ENCODE measurements at regions not wholly inside any gene's neighbourhood (a gene's known extent, or its start where the extent isn't known, plus 50 kb on each side); places are given as distances from the start of the nearest gene placed in this dataset.

DNA sequence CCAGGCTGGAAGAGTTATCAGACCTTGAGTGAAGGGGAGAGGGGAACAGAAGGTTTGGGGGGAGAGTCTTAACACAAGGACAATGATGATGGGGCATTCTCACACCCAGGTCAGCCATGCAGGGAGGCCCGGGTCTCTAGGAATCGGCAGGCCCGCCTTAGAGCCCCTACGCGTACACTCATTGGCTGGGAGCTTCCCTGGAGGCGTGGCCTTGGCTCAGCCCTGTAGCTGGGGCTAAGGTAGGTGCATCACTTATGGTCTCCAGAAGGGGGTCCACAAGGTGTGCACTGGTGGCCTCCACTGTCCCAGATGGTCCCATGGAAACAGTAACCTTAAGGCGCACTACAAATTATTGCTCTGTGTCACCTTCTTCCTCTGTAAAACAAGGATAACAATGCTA, 660.1 kb downstream of the MED13L start:
- ChIA-PET CTCF (ENCODE audit: partially characterized antibody) (interaction anchor here (0.6 kb wide), 1 partner anchor 441 kb away, joined by 3 read pairs; no protein-coding TSS in a partner anchor), POLR2A (ENCODE audit: partially characterized antibody) (no interaction called here)
- H3K27ac ChIP-seq (ENCODE audit: low read depth, low read length): no peak overlapping the region
- no peak overlapping the region for H3K4me3 ChIP-seq (ENCODE audit: extremely low read depth in 1 of 4, insufficient read depth in 2 of 4, low read depth in 3 of 4, low read length in 4 of 4)
- H3K18ac ChIP-seq (ENCODE audit: extremely low read depth, low read length): no peak overlapping the region
- DNase-seq (ENCODE audit: low read depth in 1 of 2, low spot score in 2 of 2) (no peak), FAIRE-seq (no peak)
- H3K4ac ChIP-seq (replicated peaks; ENCODE audit: insufficient read length, low read depth, low read length): no peak overlapping the region
- no peak overlapping the region for H2AFZ ChIP-seq (ENCODE audit: low read length)
- no peaks in the 10 kb centered on the region for H3K9me3 ChIP-seq (ENCODE audit: insufficient read depth in 2 of 2, low read depth in 1 of 2, low read length in 1 of 2)
- no peaks in the 10 kb centered on the region for H4K20me1 ChIP-seq (replicated peaks in 1 of 2; ENCODE audit: control insufficient read depth in 1 of 2, insufficient read depth in 2 of 2, low read length in 2 of 2)
- TF ChIP-seq EZH2 (IDR thresholded peaks at IDR 0.05; ENCODE audit: low read depth, low read length, severe bottlenecking): no peak
- TF ChIP-seq, protein P1, sequence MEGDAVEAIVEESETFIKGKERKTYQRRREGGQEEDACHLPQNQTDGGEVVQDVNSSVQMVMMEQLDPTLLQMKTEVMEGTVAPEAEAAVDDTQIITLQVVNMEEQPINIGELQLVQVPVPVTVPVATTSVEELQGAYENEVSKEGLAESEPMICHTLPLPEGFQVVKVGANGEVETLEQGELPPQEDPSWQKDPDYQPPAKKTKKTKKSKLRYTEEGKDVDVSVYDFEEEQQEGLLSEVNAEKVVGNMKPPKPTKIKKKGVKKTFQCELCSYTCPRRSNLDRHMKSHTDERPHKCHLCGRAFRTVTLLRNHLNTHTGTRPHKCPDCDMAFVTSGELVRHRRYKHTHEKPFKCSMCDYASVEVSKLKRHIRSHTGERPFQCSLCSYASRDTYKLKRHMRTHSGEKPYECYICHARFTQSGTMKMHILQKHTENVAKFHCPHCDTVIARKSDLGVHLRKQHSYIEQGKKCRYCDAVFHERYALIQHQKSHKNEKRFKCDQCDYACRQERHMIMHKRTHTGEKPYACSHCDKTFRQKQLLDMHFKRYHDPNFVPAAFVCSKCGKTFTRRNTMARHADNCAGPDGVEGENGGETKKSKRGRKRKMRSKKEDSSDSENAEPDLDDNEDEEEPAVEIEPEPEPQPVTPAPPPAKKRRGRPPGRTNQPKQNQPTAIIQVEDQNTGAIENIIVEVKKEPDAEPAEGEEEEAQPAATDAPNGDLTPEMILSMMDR (IDR thresholded peaks at IDR 0.05; ENCODE audit: control extremely low read depth in 1 of 3, insufficient read depth in 1 of 3, low read depth in 1 of 3, low read length in 3 of 3): peak in 1 of 3 experiments; percentile 8; a peak in 1 of 4 replicates
- no peaks in the 10 kb centered on the region for H3K4me1 ChIP-seq (replicated peaks in 1 of 4; ENCODE audit: control insufficient read depth in 3 of 4, insufficient read depth in 4 of 4, low read length in 3 of 4)
- no peaks in the 10 kb centered on the region for H3K79me1 ChIP-seq (ENCODE audit: low read depth, low read length)
- no peak overlapping the region for H2BK12ac ChIP-seq (ENCODE audit: low read depth, low read length)
- no peak overlapping the region for H3K4me2 ChIP-seq (ENCODE audit: insufficient read depth in 1 of 2, low read depth in 2 of 2, low read length in 2 of 2)
- H2BK15ac ChIP-seq (ENCODE audit: low read length): no peak overlapping the region
- no peak overlapping the region for H4K5ac ChIP-seq (ENCODE audit: insufficient read length, low read depth, low read length)
- H3K56ac ChIP-seq (replicated peaks; ENCODE audit: insufficient read length, low read depth, low read length): no peak overlapping the region
- H2BK120ac ChIP-seq (replicated peaks; ENCODE audit: low read depth, low read length): no peak overlapping the region
- no peak overlapping the region for H3K9ac ChIP-seq (replicated peaks in 1 of 4; ENCODE audit: extremely low read depth in 1 of 4, low read depth in 3 of 4, low read length in 3 of 4)
- H3K14ac ChIP-seq (ENCODE audit: insufficient read length): no peak overlapping the region
- H2BK5ac ChIP-seq (ENCODE audit: low read depth, low read length): no peak overlapping the region
- H4K91ac ChIP-seq (replicated peaks; ENCODE audit: insufficient read length, low read length): no peak overlapping the region
- WGBS, 2 experiments (ENCODE audit: extremely low coverage in 1 of 2, insufficient coverage in 1 of 2, insufficient read length in 1 of 2, insufficient replicate concordance in 2 of 2, low coverage in 1 of 2, low lambda C conversion rate in 2 of 2, missing lambda C conversion rate in 1 of 2): 95% methylated on average over 7 of the region's 7 CpGs; no CpG with 5 or more reads in 1 of the 2 experiments
- no peak overlapping the region for H2AK5ac ChIP-seq (ENCODE audit: low read depth, low read length)
- H4K8ac ChIP-seq (ENCODE audit: extremely low read depth, insufficient read depth, low read length): no peak overlapping the region
- no peaks in the 10 kb centered on the region for H3K36me3 ChIP-seq (ENCODE audit: control insufficient read depth in 2 of 4, insufficient read depth in 4 of 4, low read length in 3 of 4)
- no peaks in the 10 kb centered on the region for H3K27me3 ChIP-seq (replicated peaks in 1 of 4; ENCODE audit: control insufficient read depth in 3 of 4, extremely low read depth in 1 of 4, insufficient read depth in 3 of 4, low read length in 3 of 4)
- H3K23ac ChIP-seq (ENCODE audit: insufficient read length): no peak overlapping the region
- H3K23me2 ChIP-seq (ENCODE audit: low read depth, low read length): no peaks in the 10 kb centered on the region
- H2BK20ac ChIP-seq (ENCODE audit: low read length): no peak overlapping the region
- no peaks in the 10 kb centered on the region for H3K79me2 ChIP-seq (ENCODE audit: control insufficient read depth in 1 of 2, insufficient read depth in 2 of 2, low read length in 2 of 2)

All from H1 (cell line).